ENCODE measurements at regions not wholly inside any gene's neighbourhood (a gene's known extent, or its start where the extent isn't known, plus 50 kb on each side); places are given as distances from the start of the nearest gene placed in this dataset.

GRCh38 chr13:61500176-61500575 is 84.5 kb upstream of the PCDH20 start:
- TF ChIP-seq, protein P1, sequence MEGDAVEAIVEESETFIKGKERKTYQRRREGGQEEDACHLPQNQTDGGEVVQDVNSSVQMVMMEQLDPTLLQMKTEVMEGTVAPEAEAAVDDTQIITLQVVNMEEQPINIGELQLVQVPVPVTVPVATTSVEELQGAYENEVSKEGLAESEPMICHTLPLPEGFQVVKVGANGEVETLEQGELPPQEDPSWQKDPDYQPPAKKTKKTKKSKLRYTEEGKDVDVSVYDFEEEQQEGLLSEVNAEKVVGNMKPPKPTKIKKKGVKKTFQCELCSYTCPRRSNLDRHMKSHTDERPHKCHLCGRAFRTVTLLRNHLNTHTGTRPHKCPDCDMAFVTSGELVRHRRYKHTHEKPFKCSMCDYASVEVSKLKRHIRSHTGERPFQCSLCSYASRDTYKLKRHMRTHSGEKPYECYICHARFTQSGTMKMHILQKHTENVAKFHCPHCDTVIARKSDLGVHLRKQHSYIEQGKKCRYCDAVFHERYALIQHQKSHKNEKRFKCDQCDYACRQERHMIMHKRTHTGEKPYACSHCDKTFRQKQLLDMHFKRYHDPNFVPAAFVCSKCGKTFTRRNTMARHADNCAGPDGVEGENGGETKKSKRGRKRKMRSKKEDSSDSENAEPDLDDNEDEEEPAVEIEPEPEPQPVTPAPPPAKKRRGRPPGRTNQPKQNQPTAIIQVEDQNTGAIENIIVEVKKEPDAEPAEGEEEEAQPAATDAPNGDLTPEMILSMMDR (IDR thresholded peaks at IDR 0.05; ENCODE audit: insufficient read depth, low read length, poor library complexity, severe bottlenecking) = no peak
- no peak for TF ChIP-seq EZH2phosphoT487 (conservative IDR thresholded peaks at IDR 0.05; ENCODE audit: low read length)

Measured in SU-DHL-6 (cell line).